Colonic mucosa (tissue), 4 donors: ENCODE measurements at regions not wholly inside any gene's neighbourhood (a gene's known extent, or its start where the extent isn't known, plus 50 kb on each side); places are given as distances from the start of the nearest gene placed in this dataset.

Source experiments
- DNase-seq: peaks from one replicate; pipeline ENCODE4 v3.0.0-alpha.2; 2020
- H3K27ac ChIP-seq: fragments of 200-600 bp; one replicate; pipeline ENCODE4 v1.8.0; 2021
- H3K27me3 ChIP-seq: fragments of 200-600 bp; one replicate; pipeline ENCODE4 v1.8.0; 2021
- H3K36me3 ChIP-seq: fragments of 200-600 bp; one replicate; pipeline ENCODE4 v1.8.0; 2021
- H3K4me1 ChIP-seq: fragments of 200-600 bp; one replicate; pipeline ENCODE4 v1.8.0; 2021; ENCODE audit warnings: mild to moderate bottlenecking
- H3K4me3 ChIP-seq: fragments of 200-600 bp; one replicate; pipeline ENCODE4 v1.8.0; 2021
- H3K9ac ChIP-seq, 2 donors: one replicate each; pipeline ENCODE4 v1.7.0; 2013; ENCODE audit warnings: control low read depth in 2 of 2, low read depth in 2 of 2, low read length in 2 of 2
- H3K9me3 ChIP-seq: fragments of 200-600 bp; one replicate; pipeline ENCODE4 v1.8.0; 2021
- intact Hi-C: fragments of 100-400 bp; cut with DNase I; formaldehyde crosslinking; loops from one replicate; pipeline ENCODE4 v1.14.1; 2022
- TF ChIP-seq, protein P1 (sequence below): fragments of 200-600 bp; IDR thresholded peaks from one replicate; pipeline ENCODE4 v1.8.0; 2022; ENCODE audit warnings: antibody characterized with exemption, mild to moderate bottlenecking
- donor health status: healthy.
- donor health status: DM: no; HTN: no; CAD: no.
- donor health status: DM: no; HTN: no; CAD: no.

DNA sequence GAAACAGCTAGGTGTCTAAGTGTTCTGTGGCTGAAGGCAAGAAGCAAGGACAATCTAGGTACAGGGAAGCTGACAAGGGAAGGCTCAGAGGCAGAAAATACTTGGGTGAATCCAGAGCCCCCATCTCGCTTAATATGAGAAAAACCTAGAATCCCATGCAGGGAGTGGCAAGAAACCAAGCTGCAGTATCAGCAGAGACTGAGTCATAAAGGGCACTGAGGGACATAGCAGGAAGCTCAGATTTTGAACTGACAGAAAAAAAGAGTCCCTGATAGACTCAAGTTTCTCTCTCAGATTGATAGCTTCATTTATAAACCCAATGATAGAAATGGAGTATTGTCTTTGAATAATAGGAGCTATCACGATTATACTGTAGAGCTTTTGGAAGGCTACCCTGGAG, 77.3 kb upstream of the KCNJ15 start:
- H3K36me3 ChIP-seq, result no peaks in the 10 kb centered on the region
- DNase-seq, result no peak
- no peaks in the 10 kb centered on the region for H3K9me3 ChIP-seq
- TF ChIP-seq, protein P1, sequence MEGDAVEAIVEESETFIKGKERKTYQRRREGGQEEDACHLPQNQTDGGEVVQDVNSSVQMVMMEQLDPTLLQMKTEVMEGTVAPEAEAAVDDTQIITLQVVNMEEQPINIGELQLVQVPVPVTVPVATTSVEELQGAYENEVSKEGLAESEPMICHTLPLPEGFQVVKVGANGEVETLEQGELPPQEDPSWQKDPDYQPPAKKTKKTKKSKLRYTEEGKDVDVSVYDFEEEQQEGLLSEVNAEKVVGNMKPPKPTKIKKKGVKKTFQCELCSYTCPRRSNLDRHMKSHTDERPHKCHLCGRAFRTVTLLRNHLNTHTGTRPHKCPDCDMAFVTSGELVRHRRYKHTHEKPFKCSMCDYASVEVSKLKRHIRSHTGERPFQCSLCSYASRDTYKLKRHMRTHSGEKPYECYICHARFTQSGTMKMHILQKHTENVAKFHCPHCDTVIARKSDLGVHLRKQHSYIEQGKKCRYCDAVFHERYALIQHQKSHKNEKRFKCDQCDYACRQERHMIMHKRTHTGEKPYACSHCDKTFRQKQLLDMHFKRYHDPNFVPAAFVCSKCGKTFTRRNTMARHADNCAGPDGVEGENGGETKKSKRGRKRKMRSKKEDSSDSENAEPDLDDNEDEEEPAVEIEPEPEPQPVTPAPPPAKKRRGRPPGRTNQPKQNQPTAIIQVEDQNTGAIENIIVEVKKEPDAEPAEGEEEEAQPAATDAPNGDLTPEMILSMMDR, result no peak
- no peaks in the 10 kb centered on the region for H3K27me3 ChIP-seq
- no peak overlapping the region for H3K4me3 ChIP-seq
- H3K9ac ChIP-seq, result no peak overlapping the region
- H3K27ac ChIP-seq, result no peak overlapping the region
- H3K4me1 ChIP-seq, result no peaks in the 10 kb centered on the region
- intact Hi-C loops, result no loop called here

- Histone ChIP-seq H3K27ac (no peak overlapping the region), H3K36me3 (no peaks in the 10 kb centered on the region), H3K9ac (no peak overlapping the region), H3K4me3 (no peak overlapping the region), H3K4me1 (no peaks in the 10 kb centered on the region), H3K27me3 (no peaks in the 10 kb centered on the region), H3K9me3 (no peaks in the 10 kb centered on the region)
- intact Hi-C loops, result no loop called here
- DNase-seq, result no peak
- TF ChIP-seq, protein P1, result no peak
Measured at GRCh38 chr21:38181096-38181495, 75.7 kb upstream of the KCNJ15 start.

DNA sequence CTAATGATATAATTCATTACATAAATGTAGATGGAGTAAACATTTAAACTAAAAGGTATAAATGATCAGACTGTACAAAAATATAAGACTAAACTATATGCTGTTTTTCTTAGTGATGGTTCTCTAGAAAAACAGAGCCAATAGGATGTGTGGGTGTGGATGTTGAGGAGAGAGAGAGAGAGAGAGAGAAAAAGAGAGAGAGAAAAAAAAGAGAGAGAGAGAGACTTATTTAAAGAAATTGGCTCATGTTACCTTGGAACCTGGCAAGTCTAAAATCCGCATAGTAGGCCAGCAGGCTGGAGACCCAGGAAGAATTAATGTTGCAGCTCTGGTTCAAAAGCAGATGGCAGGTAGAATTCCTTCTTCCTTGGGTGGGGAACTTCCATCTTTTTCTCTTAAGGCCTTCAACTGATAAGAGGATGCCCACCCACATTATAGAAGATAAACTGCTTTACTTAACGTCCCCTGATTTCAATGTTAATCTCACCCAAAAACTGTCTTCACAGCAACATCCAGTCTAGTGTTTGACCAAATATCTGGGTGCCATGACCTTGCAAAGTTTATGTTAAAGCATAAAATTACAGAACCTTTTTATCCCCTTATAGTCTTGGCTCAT, 74.3 kb upstream of the KCNJ15 start:
- H3K36me3 ChIP-seq, result no peaks in the 10 kb centered on the region
- intact Hi-C loops, result no loop called here
- no peak overlapping the region for H3K27ac ChIP-seq
- no peak overlapping the region for H3K9ac ChIP-seq
- DNase-seq, result no peak
- H3K4me1 ChIP-seq, result no peaks in the 10 kb centered on the region
- TF ChIP-seq, protein P1, result no peak
- H3K9me3 ChIP-seq, result no peaks in the 10 kb centered on the region
- H3K27me3 ChIP-seq, result no peaks in the 10 kb centered on the region
- no peak overlapping the region for H3K4me3 ChIP-seq

DNA sequence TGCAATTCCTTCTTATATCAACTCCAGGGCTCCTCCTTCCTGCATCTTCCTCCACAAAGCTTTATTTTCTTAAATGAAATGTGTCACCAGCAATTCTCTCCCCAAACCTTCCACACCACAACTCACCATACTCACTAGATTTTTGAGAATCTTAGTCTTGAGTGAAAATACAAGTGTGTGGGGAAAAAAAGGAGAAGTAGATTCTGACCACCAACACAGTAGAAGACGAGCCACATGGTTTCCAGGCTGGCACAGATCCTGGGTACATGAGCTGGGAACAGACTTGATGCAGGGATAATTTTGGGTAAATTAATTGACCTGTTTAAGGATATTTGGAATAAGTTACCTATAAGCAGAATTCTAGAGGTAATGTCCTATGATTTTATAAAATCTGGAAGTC, 72.8 kb upstream of the KCNJ15 start:
- H3K9ac ChIP-seq, result no peak overlapping the region
- no peak overlapping the region for H3K4me3 ChIP-seq
- H3K27me3 ChIP-seq, result no peaks in the 10 kb centered on the region
- H3K27ac ChIP-seq, result no peak overlapping the region
- intact Hi-C loops, result no loop called here
- no peaks in the 10 kb centered on the region for H3K9me3 ChIP-seq
- no peak for DNase-seq
- H3K36me3 ChIP-seq, result no peaks in the 10 kb centered on the region
- TF ChIP-seq, protein P1, result no peak
- H3K4me1 ChIP-seq, result no peaks in the 10 kb centered on the region

DNA sequence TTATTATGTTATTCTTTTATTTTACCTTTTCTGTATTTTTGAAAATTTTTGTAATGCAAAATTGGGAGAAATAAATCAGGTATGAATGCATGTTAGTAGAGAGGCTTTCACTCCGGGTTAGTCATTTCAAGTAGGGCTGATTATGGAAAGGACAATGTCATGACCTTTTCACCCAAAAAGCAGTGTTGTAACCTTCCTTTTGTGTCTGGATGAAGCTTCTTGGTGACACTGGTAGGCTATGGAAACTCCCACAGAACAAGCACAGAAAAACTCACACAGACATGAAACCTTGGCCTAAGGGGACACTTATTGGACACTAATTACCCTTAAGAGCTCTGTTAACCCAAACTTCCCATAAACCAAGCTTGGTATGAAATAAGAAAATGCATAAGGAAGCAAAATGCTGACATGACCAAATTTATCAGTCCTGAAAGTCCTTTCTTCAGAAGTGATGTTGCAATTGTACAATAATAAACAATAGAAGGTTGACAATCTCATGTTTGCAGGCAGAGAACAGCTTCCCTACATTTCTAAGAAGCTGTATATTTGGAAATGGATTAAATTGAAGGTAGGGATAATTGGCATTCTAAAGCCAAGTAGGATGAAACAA, 70.0 kb upstream of the KCNJ15 start:
- no peak overlapping the region for H3K9ac ChIP-seq
- TF ChIP-seq, protein P1, result no peak
- H3K27ac ChIP-seq, result no peak overlapping the region
- intact Hi-C loops, result no loop called here
- DNase-seq, result no peak
- H3K9me3 ChIP-seq, result no peaks in the 10 kb centered on the region
- H3K4me1 ChIP-seq, result no peaks in the 10 kb centered on the region
- no peak overlapping the region for H3K4me3 ChIP-seq
- no peaks in the 10 kb centered on the region for H3K36me3 ChIP-seq
- H3K27me3 ChIP-seq, result no peaks in the 10 kb centered on the region
